Right lobe of liver (tissue), 6 donors: ENCODE measurements at regions not wholly inside any gene's neighbourhood (a gene's known extent, or its start where the extent isn't known, plus 50 kb on each side); places are given as distances from the start of the nearest gene placed in this dataset.

Experiments
- ATAC-seq, 4 donors: fragments of 200-7000 bp; cut with Tn5 transposase; one replicate each; pipeline ENCODE4 v1.9.1; 2020; ENCODE audit warnings: mild to moderate bottlenecking in 4 of 4, moderate library complexity in 4 of 4
- DNase-seq, 3 donors: peaks; one replicate each; pipeline ENCODE4 v3.0.0-alpha.2; 2020
- H3K27ac ChIP-seq, 3 donors: fragments of 200-600 bp; one replicate each; pipeline ENCODE4 v1.8.0; 2022
- H3K27me3 ChIP-seq, 2 donors: fragments of 200-600 bp; one replicate each; pipeline ENCODE4 v1.8.0; 2022
- H3K36me3 ChIP-seq, 4 donors: fragments of 200-600 bp; sonication (generic) in 1 of 4; one replicate each; pipeline versions ENCODE4 v1.5.1 to v1.8.0; 2017 to 2022; ENCODE audit warnings: control low read depth in 1 of 4
- H3K4me1 ChIP-seq, 4 donors: fragments of 200-600 bp; sonication (generic) in 1 of 4; one replicate each; pipeline versions ENCODE4 v1.5.1 to v1.8.0; 2017 to 2022; ENCODE audit warnings: control low read depth in 1 of 4
- H3K4me3 ChIP-seq, 3 donors: fragments of 200-600 bp; one replicate each; pipeline ENCODE4 v1.8.0; 2022
- H3K9me3 ChIP-seq, 4 donors: fragments of 200-600 bp; sonication (generic) in 1 of 4; one replicate each; pipeline versions ENCODE4 v1.5.1 to v1.8.0; 2017 to 2022; ENCODE audit warnings: control low read depth in 1 of 4
- POLR2A ChIP-seq: fragments of 450-650 bp; IDR thresholded peaks from one replicate; pipeline ENCODE4 v1.6.1; 2017; ENCODE audit warnings: antibody characterized with exemption, mild to moderate bottlenecking
- WGBS: methylation state at CpG from one replicate; pipeline ENCODE4 v1.1.6; 2018; ENCODE audit warnings: low coverage, low lambda C conversion rate; ENCODE audit not compliant: insufficient coverage; ENCODE audit errors: missing lambda C conversion rate; 5-methylcytosine and 5-hydroxymethylcytosine counted together
- intact Hi-C, 2 donors: fragments of 100-400 bp; cut with DNase I; formaldehyde crosslinking; loops; one replicate each; pipeline versions ENCODE4 v1.11.2 to v1.14.1; 2022
- TF ChIP-seq, protein P1 (sequence below), 4 donors: fragments of 200-600 bp in 3 of 4; fragments of 450-650 bp in 1 of 4; IDR thresholded peaks; one replicate each; pipeline versions ENCODE4 v1.5.1 to v1.8.0; 2016 to 2022; ENCODE audit warnings: antibody characterized with exemption in 4 of 4, mild to moderate bottlenecking in 2 of 4
- donor health status: DM: no; HTN: yes; CAD: no.
- donor health status: DM: no; HTN: no; CAD: no.
- donor health status: DM: no; HTN: no; CAD: no.
- donor health status: DM: no; HTN: yes; CAD: no.
- donor health status: DM: no; HTN: yes; CAD: no.

DNA sequence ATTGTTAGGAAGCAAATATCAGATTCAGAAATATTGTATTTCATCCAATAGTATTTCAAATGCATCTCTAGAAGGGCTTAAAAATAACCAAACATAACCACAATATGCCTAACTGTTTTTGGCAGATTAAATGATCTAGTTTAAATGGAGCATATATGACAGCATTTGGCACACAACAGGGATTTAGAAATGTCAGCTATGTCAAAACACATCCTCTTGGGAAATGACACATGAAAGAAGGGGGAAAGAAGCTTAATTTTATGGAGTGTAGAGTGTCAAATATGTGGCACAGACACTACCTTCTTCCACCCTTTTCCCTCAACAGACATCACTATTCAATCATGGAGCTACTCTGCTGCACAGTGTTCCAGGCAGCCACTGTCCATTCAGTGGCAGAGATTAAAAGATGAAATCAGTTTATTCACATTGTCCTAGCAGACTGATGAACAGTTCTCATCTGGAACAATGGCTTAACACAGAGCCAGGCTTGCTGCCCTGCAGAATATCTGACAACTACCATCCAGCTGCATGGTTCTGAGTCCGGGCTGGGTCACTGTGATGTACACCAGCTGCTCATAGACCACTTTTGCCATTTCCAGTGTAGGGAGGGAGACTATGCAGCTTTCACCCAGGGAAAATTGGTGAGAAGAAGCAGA, 349.8 kb downstream of the DHX35 start:
- Histone ChIP-seq H3K27ac (no peak overlapping the region), H3K9me3 (peaks cover 0 to 3% (median 0%) of the 10 kb centered on the region in 4 donors), H3K36me3 (no peaks in the 10 kb centered on the region), H3K4me1 (peaks cover 0 to 7% (median 0%) of the 10 kb centered on the region in 4 donors), H3K4me3 (no peak overlapping the region), H3K27me3 (no peaks in the 10 kb centered on the region)
- intact Hi-C loops: no loop called here
- TF ChIP-seq, protein P1, sequence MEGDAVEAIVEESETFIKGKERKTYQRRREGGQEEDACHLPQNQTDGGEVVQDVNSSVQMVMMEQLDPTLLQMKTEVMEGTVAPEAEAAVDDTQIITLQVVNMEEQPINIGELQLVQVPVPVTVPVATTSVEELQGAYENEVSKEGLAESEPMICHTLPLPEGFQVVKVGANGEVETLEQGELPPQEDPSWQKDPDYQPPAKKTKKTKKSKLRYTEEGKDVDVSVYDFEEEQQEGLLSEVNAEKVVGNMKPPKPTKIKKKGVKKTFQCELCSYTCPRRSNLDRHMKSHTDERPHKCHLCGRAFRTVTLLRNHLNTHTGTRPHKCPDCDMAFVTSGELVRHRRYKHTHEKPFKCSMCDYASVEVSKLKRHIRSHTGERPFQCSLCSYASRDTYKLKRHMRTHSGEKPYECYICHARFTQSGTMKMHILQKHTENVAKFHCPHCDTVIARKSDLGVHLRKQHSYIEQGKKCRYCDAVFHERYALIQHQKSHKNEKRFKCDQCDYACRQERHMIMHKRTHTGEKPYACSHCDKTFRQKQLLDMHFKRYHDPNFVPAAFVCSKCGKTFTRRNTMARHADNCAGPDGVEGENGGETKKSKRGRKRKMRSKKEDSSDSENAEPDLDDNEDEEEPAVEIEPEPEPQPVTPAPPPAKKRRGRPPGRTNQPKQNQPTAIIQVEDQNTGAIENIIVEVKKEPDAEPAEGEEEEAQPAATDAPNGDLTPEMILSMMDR (IDR thresholded peaks at IDR 0.05): no peak
- no peak for TF ChIP-seq POLR2A
- no CpG with 5 or more reads among the region's 1 CpG for WGBS
- DNase-seq: no peak
- ATAC-seq: no peak

- peaks cover 0 to 3% (median 0%) of the 10 kb centered on the region in 4 donors for H3K9me3 ChIP-seq
- H3K36me3 ChIP-seq: no peaks in the 10 kb centered on the region
Observed at GRCh38 chr20:39310363-39310995, 348.3 kb downstream of the DHX35 start.

GRCh38 chr20:39309458-39309857, 347.3 kb downstream of the DHX35 start:
- Histone ChIP-seq H3K4me1 (peaks cover 0 to 2% (median 0%) of the 10 kb centered on the region in 4 donors), H3K4me3 (no peak overlapping the region), H3K27me3 (no peaks in the 10 kb centered on the region), H3K9me3 (peaks cover 0 to 3% (median 0%) of the 10 kb centered on the region in 4 donors), H3K27ac (no peak overlapping the region), H3K36me3 (no peaks in the 10 kb centered on the region)
- TF ChIP-seq POLR2A: no peak
- TF ChIP-seq, protein P1 (IDR thresholded peaks at IDR 0.05): no peak
- no peak for DNase-seq
- intact Hi-C loops: no loop called here
- no peak for ATAC-seq

More at GRCh38 chr20:39310363-39310995, 348.3 kb downstream of the DHX35 start:
- intact Hi-C loops: no loop called here
- H3K4me3 ChIP-seq: no peak overlapping the region
- ATAC-seq (no peak), DNase-seq (no peak)
- peaks cover 0 to 7% (median 0%) of the 10 kb centered on the region in 4 donors for H3K4me1 ChIP-seq
- TF ChIP-seq, protein P1 (IDR thresholded peaks at IDR 0.05): no peak
- no peak for TF ChIP-seq POLR2A
- no peak overlapping the region for H3K27ac ChIP-seq
- WGBS: 14% methylated on average over 1 of the region's 9 CpGs
- no peaks in the 10 kb centered on the region for H3K27me3 ChIP-seq

- ATAC-seq (no peak), DNase-seq (no peak)
- TF ChIP-seq POLR2A: no peak
- TF ChIP-seq, protein P1 (IDR thresholded peaks at IDR 0.05): no peak
- H3K9me3 ChIP-seq: no peaks in the 10 kb centered on the region
- H3K4me1 ChIP-seq: no peaks in the 10 kb centered on the region
- WGBS: 62% methylated on average over 4 of the region's 4 CpGs
- H3K27me3 ChIP-seq: no peaks in the 10 kb centered on the region
- no peak overlapping the region for H3K4me3 ChIP-seq
- H3K36me3 ChIP-seq: no peaks in the 10 kb centered on the region
- no peak overlapping the region for H3K27ac ChIP-seq
- intact Hi-C loops: no loop called here
Observed at GRCh38 chr20:39302312-39302711, 340.2 kb downstream of the DHX35 start.
